ENCODE measurements at regions not wholly inside any gene's neighbourhood (a gene's known extent, or its start where the extent isn't known, plus 50 kb on each side); places are given as distances from the start of the nearest gene placed in this dataset.
"Not testable (repeated sequence)": the region's sequence is repeated elsewhere in the genome, so short reads cannot be mapped to it uniquely, and the experiment has no call there.

GRCh38 chr6:163732479-163732878 is 318.0 kb downstream of the QKI start:
- DNase-seq = no peak
- Mint-ChIP-seq H3K36me3 (ENCODE audit: unreplicated experiment) (peaks cover 4% of the 10 kb centered on the region), H3K9me3 (ENCODE audit: unreplicated experiment) (no peaks in the 10 kb centered on the region), H3K4me3 (ENCODE audit: unreplicated experiment) (no peak overlapping the region), H3K27me3 (ENCODE audit: unreplicated experiment) (peaks cover 3% of the 10 kb centered on the region), H3K27ac (ENCODE audit: unreplicated experiment) (no peak overlapping the region), H3K4me1 (ENCODE audit: low read depth, unreplicated experiment) (peaks cover 13% of the 10 kb centered on the region)
- no peak for TF ChIP-seq CTCF (IDR thresholded peaks at IDR 0.05; ENCODE audit: partially characterized antibody, unreplicated experiment)

GRCh38 chr6:163732014-163732351 is 317.5 kb downstream of the QKI start:
- H3K27ac Mint-ChIP-seq (ENCODE audit: unreplicated experiment) = not testable (repeated sequence)

GRCh38 chr6:163731215-163732013 is 316.9 kb downstream of the QKI start:
- H3K4me3 Mint-ChIP-seq (ENCODE audit: unreplicated experiment) = no peak overlapping the region
- DNase-seq = no peak
- H3K27me3 Mint-ChIP-seq (ENCODE audit: unreplicated experiment) = peaks cover 3% of the 10 kb centered on the region
- H3K9me3 Mint-ChIP-seq (ENCODE audit: unreplicated experiment) = no peaks in the 10 kb centered on the region
- H3K27ac Mint-ChIP-seq (ENCODE audit: unreplicated experiment) = no peak overlapping the region
- TF ChIP-seq CTCF (IDR thresholded peaks at IDR 0.05; ENCODE audit: partially characterized antibody, unreplicated experiment) = no peak
- H3K36me3 Mint-ChIP-seq (ENCODE audit: unreplicated experiment) = no peaks in the 10 kb centered on the region
- peaks cover 13% of the 10 kb centered on the region for H3K4me1 Mint-ChIP-seq (ENCODE audit: low read depth, unreplicated experiment)

More at GRCh38 chr6:163732014-163732351, 317.5 kb downstream of the QKI start:
- not testable (repeated sequence) for H3K9me3 Mint-ChIP-seq (ENCODE audit: unreplicated experiment); H3K27me3 Mint-ChIP-seq (ENCODE audit: unreplicated experiment); H3K4me3 Mint-ChIP-seq (ENCODE audit: unreplicated experiment); H3K36me3 Mint-ChIP-seq (ENCODE audit: unreplicated experiment); DNase-seq
- H3K4me1 Mint-ChIP-seq (ENCODE audit: low read depth, unreplicated experiment) = peaks cover 13% of the 10 kb centered on the region

GRCh38 chr6:163730246-163731210 is 316.0 kb downstream of the QKI start:
- no peak overlapping the region for H3K27ac Mint-ChIP-seq (ENCODE audit: unreplicated experiment)
- no peak for DNase-seq
- peaks cover 13% of the 10 kb centered on the region for H3K4me1 Mint-ChIP-seq (ENCODE audit: low read depth, unreplicated experiment)
- no peaks in the 10 kb centered on the region for H3K9me3 Mint-ChIP-seq (ENCODE audit: unreplicated experiment)
- H3K36me3 Mint-ChIP-seq (ENCODE audit: unreplicated experiment) = no peaks in the 10 kb centered on the region
- H3K27me3 Mint-ChIP-seq (ENCODE audit: unreplicated experiment) = peaks cover 3% of the 10 kb centered on the region
- H3K4me3 Mint-ChIP-seq (ENCODE audit: unreplicated experiment) = no peak overlapping the region
- TF ChIP-seq CTCF (IDR thresholded peaks at IDR 0.05; ENCODE audit: partially characterized antibody, unreplicated experiment) = no peak

- Mint-ChIP-seq H3K36me3 (ENCODE audit: unreplicated experiment) (no peaks in the 10 kb centered on the region), H3K4me1 (ENCODE audit: low read depth, unreplicated experiment) (peaks cover 13% of the 10 kb centered on the region), H3K27me3 (ENCODE audit: unreplicated experiment) (peaks cover 3% of the 10 kb centered on the region), H3K9me3 (ENCODE audit: unreplicated experiment) (no peaks in the 10 kb centered on the region), H3K4me3 (ENCODE audit: unreplicated experiment) (no peak overlapping the region), H3K27ac (ENCODE audit: unreplicated experiment) (no peak overlapping the region)
- TF ChIP-seq CTCF (IDR thresholded peaks at IDR 0.05; ENCODE audit: partially characterized antibody, unreplicated experiment) = no peak
- DNase-seq = no peak
Observed at GRCh38 chr6:163729127-163729872, 314.8 kb downstream of the QKI start.
